NT2/D1 (cell line): ENCODE measurements at regions not wholly inside any gene's neighbourhood (a gene's known extent, or its start where the extent isn't known, plus 50 kb on each side); places are given as distances from the start of the nearest gene placed in this dataset.

Experiments used
- SUZ12 ChIP-seq: IDR thresholded peaks from 2 replicates; pipeline ENCODE4 v1.6.1; 2011; ENCODE audit not compliant: insufficient read length, insufficient read depth; ENCODE audit errors: extremely low read depth
- YY1 ChIP-seq: IDR thresholded peaks from 2 replicates; pipeline ENCODE4 v1.6.1; 2011; ENCODE audit not compliant: insufficient read length, insufficient read depth
- ZNF274 ChIP-seq: IDR thresholded peaks from 2 replicates; pipeline ENCODE4 v1.6.1; 2011; ENCODE audit warnings: mild to moderate bottlenecking, low read depth, low read length

GRCh38 chr4:134773497-134774000, 572.0 kb upstream of the PABPC4L start:
- no peak for TF ChIP-seq SUZ12
- no peak for TF ChIP-seq YY1
- no peak for TF ChIP-seq ZNF274
